ENCODE measurements at regions not wholly inside any gene's neighbourhood (a gene's known extent, or its start where the extent isn't known, plus 50 kb on each side); places are given as distances from the start of the nearest gene placed in this dataset.

DNA sequence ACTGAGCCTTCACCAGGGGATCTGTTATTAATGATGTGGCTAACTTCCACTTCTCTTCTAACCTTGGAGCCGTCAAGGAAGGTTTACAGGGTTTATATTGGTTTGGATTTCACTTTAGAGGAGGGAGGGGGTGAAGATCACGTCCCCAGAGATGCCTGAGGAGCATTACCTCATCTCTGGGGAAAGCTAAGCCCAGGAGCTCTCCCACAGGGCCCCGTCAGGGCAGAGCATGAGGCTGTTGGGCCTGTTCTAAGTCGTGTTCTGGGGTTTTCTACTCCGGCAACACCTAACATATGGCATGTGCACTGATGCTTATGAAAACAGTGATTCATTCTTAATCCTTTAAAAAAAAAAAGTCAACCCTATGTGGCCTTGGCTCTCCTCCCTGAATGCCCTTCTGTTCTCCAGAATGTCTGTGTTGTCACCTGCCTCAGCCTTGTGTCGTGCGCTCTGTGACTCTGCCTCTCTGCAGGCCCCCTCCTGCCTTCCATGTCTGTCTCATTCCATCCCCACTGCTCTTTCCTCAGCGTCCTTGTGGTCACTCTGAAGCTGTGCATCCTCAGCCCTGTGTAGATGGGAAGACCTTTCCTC lies 97.4 kb upstream of the JARID2 start:
- no peak for ATAC-seq
- TF ChIP-seq, protein P1, sequence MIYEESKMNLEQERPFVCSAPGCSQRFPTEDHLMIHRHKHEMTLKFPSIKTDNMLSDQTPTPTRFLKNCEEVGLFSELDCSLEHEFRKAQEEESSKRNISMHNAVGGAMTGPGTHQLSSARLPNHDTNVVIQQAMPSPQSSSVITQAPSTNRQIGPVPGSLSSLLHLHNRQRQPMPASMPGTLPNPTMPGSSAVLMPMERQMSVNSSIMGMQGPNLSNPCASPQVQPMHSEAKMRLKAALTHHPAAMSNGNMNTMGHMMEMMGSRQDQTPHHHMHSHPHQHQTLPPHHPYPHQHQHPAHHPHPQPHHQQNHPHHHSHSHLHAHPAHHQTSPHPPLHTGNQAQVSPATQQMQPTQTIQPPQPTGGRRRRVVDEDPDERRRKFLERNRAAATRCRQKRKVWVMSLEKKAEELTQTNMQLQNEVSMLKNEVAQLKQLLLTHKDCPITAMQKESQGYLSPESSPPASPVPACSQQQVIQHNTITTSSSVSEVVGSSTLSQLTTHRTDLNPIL (CRISPR knock-in tag; IDR thresholded peaks at IDR 0.05; ENCODE audit: low read depth) = no peak
- TF ChIP-seq, protein P2, sequence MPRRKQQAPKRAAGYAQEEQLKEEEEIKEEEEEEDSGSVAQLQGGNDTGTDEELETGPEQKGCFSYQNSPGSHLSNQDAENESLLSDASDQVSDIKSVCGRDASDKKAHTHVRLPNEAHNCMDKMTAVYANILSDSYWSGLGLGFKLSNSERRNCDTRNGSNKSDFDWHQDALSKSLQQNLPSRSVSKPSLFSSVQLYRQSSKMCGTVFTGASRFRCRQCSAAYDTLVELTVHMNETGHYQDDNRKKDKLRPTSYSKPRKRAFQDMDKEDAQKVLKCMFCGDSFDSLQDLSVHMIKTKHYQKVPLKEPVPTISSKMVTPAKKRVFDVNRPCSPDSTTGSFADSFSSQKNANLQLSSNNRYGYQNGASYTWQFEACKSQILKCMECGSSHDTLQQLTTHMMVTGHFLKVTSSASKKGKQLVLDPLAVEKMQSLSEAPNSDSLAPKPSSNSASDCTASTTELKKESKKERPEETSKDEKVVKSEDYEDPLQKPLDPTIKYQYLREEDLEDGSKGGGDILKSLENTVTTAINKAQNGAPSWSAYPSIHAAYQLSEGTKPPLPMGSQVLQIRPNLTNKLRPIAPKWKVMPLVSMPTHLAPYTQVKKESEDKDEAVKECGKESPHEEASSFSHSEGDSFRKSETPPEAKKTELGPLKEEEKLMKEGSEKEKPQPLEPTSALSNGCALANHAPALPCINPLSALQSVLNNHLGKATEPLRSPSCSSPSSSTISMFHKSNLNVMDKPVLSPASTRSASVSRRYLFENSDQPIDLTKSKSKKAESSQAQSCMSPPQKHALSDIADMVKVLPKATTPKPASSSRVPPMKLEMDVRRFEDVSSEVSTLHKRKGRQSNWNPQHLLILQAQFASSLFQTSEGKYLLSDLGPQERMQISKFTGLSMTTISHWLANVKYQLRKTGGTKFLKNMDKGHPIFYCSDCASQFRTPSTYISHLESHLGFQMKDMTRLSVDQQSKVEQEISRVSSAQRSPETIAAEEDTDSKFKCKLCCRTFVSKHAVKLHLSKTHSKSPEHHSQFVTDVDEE (CRISPR knock-in tag; IDR thresholded peaks at IDR 0.05) = no peak
- TF ChIP-seq BACH2 (CRISPR knock-in tag; IDR thresholded peaks at IDR 0.05; ENCODE audit: borderline replicate concordance) = no peak

DNA sequence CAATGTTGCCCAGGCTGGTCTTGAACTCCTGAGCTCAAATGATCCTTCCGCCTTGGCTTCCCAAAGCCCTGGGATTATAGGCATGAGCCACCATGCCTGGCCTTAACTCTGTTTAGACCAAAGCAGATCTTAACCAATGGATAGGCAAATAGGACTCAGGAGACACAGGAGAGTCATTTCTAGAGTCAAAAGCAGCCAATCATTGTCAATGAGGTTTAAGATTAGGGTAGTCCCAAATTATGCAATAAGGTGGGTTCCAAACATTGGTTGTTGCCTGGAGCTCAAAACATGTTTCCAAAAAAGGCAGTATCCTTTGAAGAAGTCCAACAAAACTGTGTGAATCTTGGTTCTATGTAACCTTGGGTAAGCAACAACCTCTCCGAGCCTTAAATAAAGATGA lies 95.7 kb upstream of the JARID2 start:
- ATAC-seq = no peak
- TF ChIP-seq ZNF8 (CRISPR knock-in tag; IDR thresholded peaks at IDR 0.05) (no peak), CSDC2 (CRISPR knock-in tag; IDR thresholded peaks at IDR 0.05) (no peak), BACH2 (CRISPR knock-in tag; IDR thresholded peaks at IDR 0.05; ENCODE audit: borderline replicate concordance) (no peak), ZNF70 (CRISPR knock-in tag; IDR thresholded peaks at IDR 0.05) (no peak), SNAI2 (CRISPR knock-in tag; IDR thresholded peaks at IDR 0.05) (no peak), ARNTL (CRISPR knock-in tag; IDR thresholded peaks at IDR 0.05; ENCODE audit: borderline replicate concordance, low read depth) (no peak), RARB (CRISPR knock-in tag; IDR thresholded peaks at IDR 0.05) (no peak)
- TF ChIP-seq, protein P1 (CRISPR knock-in tag; IDR thresholded peaks at IDR 0.05; ENCODE audit: low read depth) = no peak

DNA sequence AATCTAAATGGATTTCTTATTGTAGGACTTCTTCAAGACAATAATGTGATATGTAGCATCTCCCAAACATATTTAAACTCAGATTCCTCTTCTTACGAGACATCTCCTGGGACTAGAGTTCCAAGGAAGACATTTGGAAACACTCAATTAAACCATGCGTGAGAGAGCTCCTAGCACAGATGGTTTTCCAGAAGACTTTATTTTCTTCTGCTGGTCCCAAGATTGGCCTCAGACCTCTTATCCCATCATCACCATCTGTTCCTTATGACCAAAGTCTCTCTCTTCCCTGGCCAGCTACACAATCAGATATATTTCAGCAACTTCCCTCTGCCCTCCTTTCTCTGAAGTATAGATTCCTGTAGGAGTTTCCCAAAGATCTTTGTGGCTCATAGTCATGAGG lies 93.2 kb upstream of the JARID2 start:
- TF ChIP-seq ESRRG (CRISPR knock-in tag; IDR thresholded peaks at IDR 0.05) = no peak
- TF ChIP-seq BACH2 (CRISPR knock-in tag; IDR thresholded peaks at IDR 0.05; ENCODE audit: borderline replicate concordance) = no peak
- TF ChIP-seq ARNTL (CRISPR knock-in tag; IDR thresholded peaks at IDR 0.05; ENCODE audit: borderline replicate concordance, low read depth) = no peak
- TF ChIP-seq ZFP30 (CRISPR knock-in tag; IDR thresholded peaks at IDR 0.05) = no peak
- no peak for TF ChIP-seq GLIS3 (CRISPR knock-in tag; IDR thresholded peaks at IDR 0.05)
- TF ChIP-seq ZNF8 (CRISPR knock-in tag; IDR thresholded peaks at IDR 0.05) = no peak
- no peak for TF ChIP-seq ZNF565 (CRISPR knock-in tag; conservative IDR thresholded peaks at IDR 0.05; ENCODE audit: low read depth)
- no peak for TF ChIP-seq RARB (CRISPR knock-in tag; IDR thresholded peaks at IDR 0.05)
- TF ChIP-seq PPARA (CRISPR knock-in tag; IDR thresholded peaks at IDR 0.05; ENCODE audit: borderline replicate concordance) = no peak
- TF ChIP-seq SNAI2 (CRISPR knock-in tag; IDR thresholded peaks at IDR 0.05) = no peak
- TF ChIP-seq ZFP3 (CRISPR knock-in tag; IDR thresholded peaks at IDR 0.05) = no peak
- TF ChIP-seq ZC3H10 (CRISPR knock-in tag; IDR thresholded peaks at IDR 0.05) = no peak
- TF ChIP-seq, protein P3, sequence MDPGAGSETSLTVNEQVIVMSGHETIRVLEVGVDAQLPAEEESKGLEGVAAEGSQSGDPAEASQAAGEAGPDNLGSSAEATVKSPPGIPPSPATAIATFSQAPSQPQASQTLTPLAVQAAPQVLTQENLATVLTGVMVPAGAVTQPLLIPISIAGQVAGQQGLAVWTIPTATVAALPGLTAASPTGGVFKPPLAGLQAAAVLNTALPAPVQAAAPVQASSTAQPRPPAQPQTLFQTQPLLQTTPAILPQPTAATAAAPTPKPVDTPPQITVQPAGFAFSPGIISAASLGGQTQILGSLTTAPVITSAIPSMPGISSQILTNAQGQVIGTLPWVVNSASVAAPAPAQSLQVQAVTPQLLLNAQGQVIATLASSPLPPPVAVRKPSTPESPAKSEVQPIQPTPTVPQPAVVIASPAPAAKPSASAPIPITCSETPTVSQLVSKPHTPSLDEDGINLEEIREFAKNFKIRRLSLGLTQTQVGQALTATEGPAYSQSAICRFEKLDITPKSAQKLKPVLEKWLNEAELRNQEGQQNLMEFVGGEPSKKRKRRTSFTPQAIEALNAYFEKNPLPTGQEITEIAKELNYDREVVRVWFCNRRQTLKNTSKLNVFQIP (CRISPR knock-in tag; IDR thresholded peaks at IDR 0.05; ENCODE audit: borderline replicate concordance, low read depth) = no peak
- TF ChIP-seq, protein P1 (CRISPR knock-in tag; IDR thresholded peaks at IDR 0.05; ENCODE audit: low read depth) = no peak
- TF ChIP-seq, protein P4, sequence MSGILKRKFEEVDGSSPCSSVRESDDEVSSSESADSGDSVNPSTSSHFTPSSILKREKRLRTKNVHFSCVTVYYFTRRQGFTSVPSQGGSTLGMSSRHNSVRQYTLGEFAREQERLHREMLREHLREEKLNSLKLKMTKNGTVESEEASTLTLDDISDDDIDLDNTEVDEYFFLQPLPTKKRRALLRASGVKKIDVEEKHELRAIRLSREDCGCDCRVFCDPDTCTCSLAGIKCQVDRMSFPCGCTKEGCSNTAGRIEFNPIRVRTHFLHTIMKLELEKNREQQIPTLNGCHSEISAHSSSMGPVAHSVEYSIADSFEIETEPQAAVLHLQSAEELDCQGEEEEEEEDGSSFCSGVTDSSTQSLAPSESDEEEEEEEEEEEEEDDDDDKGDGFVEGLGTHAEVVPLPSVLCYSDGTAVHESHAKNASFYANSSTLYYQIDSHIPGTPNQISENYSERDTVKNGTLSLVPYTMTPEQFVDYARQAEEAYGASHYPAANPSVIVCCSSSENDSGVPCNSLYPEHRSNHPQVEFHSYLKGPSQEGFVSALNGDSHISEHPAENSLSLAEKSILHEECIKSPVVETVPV (CRISPR knock-in tag; IDR thresholded peaks at IDR 0.05) = no peak
- TF ChIP-seq TCF4 (CRISPR knock-in tag; IDR thresholded peaks at IDR 0.05; ENCODE audit: borderline replicate concordance) = no peak
- TF ChIP-seq ZNF70 (CRISPR knock-in tag; IDR thresholded peaks at IDR 0.05) = no peak
- no peak for ATAC-seq
